Caco-2 (cell line): ENCODE measurements at regions not wholly inside any gene's neighbourhood (a gene's known extent, or its start where the extent isn't known, plus 50 kb on each side); places are given as distances from the start of the nearest gene placed in this dataset.

Source experiments
- BruUV-seq: library from RNA; stranded (reverse); fragments of 400-500 nt; replicated peaks from 2 replicates; lab custom pipeline; 2021; lab: Mats Ljungman, UMichigan
- CTCF ChIA-PET: fragments of 300-600 bp; sonication (Branson Sonifier 250); formaldehyde crosslinking; loops from one replicate; lab custom pipeline; 2022; ENCODE audit warnings: antibody characterized with exemption; lab: Charles Lee
- POLR2A ChIA-PET: fragments of 300-600 bp; sonication (Branson Sonifier 250); formaldehyde crosslinking; loops from one replicate; lab custom pipeline; 2022; ENCODE audit warnings: antibody characterized with exemption; lab: Charles Lee
- DNase-seq, 2 experiments: peaks; one replicate each; pipeline versions ENCODE4 v3.0.0 to v3.0.0-alpha.2; 2020 to 2022
- H3K27me3 ChIP-seq: replicated peaks from 2 replicates; pipeline ENCODE4 v1.6.0; 2011; ENCODE audit warnings: low read length; ENCODE audit not compliant: control insufficient read depth, insufficient read depth
- H3K36me3 ChIP-seq: 2 replicates; pipeline ENCODE4 v1.5.1; 2011; ENCODE audit warnings: low read length; ENCODE audit not compliant: control insufficient read depth, insufficient read depth
- H3K4me1 ChIP-seq: fragments of 250-450 bp; sonication (Bioruptor Pico); 2 replicates; pipeline ENCODE4 v1.5.1; 2020; ENCODE audit warnings: mild to moderate bottlenecking
- H3K4me3 ChIP-seq: 2 replicates; pipeline ENCODE4 v1.5.1; 2011; ENCODE audit warnings: low read depth, mild to moderate bottlenecking, control low read depth, low read length
- H3K9me3 ChIP-seq: fragments of 250-450 bp; sonication (Bioruptor Pico); 2 replicates; pipeline ENCODE4 v1.5.1; 2020; ENCODE audit warnings: mild to moderate bottlenecking, moderate library complexity
- H3K27ac Mint-ChIP-seq: one replicate; pipeline ENCODE4 v1.8.0; 2022; ENCODE audit warnings: mixed read lengths; ENCODE audit not compliant: unreplicated experiment
- H3K27me3 Mint-ChIP-seq: one replicate; pipeline ENCODE4 v1.8.0; 2022; ENCODE audit warnings: mixed read lengths; ENCODE audit not compliant: insufficient read depth, unreplicated experiment
- H3K36me3 Mint-ChIP-seq: one replicate; pipeline ENCODE4 v1.8.0; 2022; ENCODE audit warnings: mild to moderate bottlenecking, mixed read lengths; ENCODE audit not compliant: insufficient read depth, unreplicated experiment
- H3K4me1 Mint-ChIP-seq: one replicate; pipeline ENCODE4 v1.8.0; 2022; ENCODE audit warnings: low read depth, mixed read lengths; ENCODE audit not compliant: unreplicated experiment
- H3K4me3 Mint-ChIP-seq: one replicate; pipeline ENCODE4 v1.8.0; 2022; ENCODE audit warnings: mild to moderate bottlenecking, moderate library complexity, mixed read lengths; ENCODE audit not compliant: unreplicated experiment
- H3K9me3 Mint-ChIP-seq: one replicate; pipeline ENCODE4 v1.8.0; 2022; ENCODE audit warnings: mixed read lengths; ENCODE audit not compliant: unreplicated experiment
- CTCF ChIP-seq, 2 experiments: fragments of 200-600 bp in 1 of 2; IDR thresholded peaks; 1 replicate in 1 of 2; 2 replicates in 1 of 2; pipeline versions ENCODE4 v1.5.1 to v1.8.0; 2011 to 2022; ENCODE audit warnings: antibody characterized with exemption in 1 of 2, control low read depth in 1 of 2, inconsistent platforms in 1 of 2, low read depth in 1 of 2, low read length in 1 of 2, mild to moderate bottlenecking in 1 of 2, moderate library complexity in 1 of 2; ENCODE audit not compliant: insufficient read depth in 1 of 2, severe bottlenecking in 1 of 2, unreplicated experiment in 1 of 2
- intact Hi-C: fragments of 100-400 bp; cut with micrococcal nuclease; formaldehyde crosslinking; loops from one replicate; pipeline ENCODE4 v1.10.0; 2022; ENCODE audit not compliant: unreplicated experiment

GRCh38 chr3:144058713-144059112, 87.1 kb downstream of the DIPK2A start:
- H3K9me3 ChIP-seq: no peaks in the 10 kb centered on the region
- ChIA-PET CTCF (no interaction called here), POLR2A (no interaction called here)
- Mint-ChIP-seq H3K4me1 (no peaks in the 10 kb centered on the region), H3K9me3 (no peaks in the 10 kb centered on the region), H3K27ac (no peak overlapping the region), H3K36me3 (no peaks in the 10 kb centered on the region), H3K4me3 (no peak overlapping the region), H3K27me3 (no peaks in the 10 kb centered on the region)
- no peak for TF ChIP-seq CTCF (IDR thresholded peaks at IDR 0.05; ENCODE audit: insufficient read depth in 1 of 2, low read depth in 1 of 2, low read length in 1 of 2, severe bottlenecking in 1 of 2, unreplicated experiment in 1 of 2)
- DNase-seq: no peak
- no peak overlapping the region for H3K4me3 ChIP-seq
- no peaks in the 10 kb centered on the region for H3K4me1 ChIP-seq
- BruUV-seq: no TSS peak
- no peaks in the 10 kb centered on the region for H3K36me3 ChIP-seq
- intact Hi-C loops: no loop called here
- no peaks in the 10 kb centered on the region for H3K27me3 ChIP-seq

DNA sequence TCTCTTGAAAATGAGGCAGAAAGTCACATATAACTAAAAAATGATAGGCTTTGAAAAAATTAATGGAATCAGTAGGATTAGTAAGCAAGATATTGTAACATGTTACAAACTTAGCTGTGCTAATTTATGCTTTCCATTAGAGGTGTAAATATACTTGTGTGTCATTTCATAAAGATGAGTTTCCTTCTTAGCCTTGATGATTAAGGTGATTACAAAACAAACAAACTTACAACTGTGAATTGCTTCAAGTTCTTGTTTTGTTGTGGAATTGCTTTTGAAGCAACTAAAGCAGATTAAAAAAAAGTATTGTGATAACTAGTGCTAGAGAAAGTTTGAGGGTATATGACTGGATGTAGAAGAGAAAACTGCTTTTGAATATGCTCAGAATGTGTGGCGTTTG, 87.9 kb downstream of the DIPK2A start:
- Histone ChIP-seq H3K9me3 (no peaks in the 10 kb centered on the region), H3K4me3 (no peak overlapping the region), H3K36me3 (no peaks in the 10 kb centered on the region), H3K4me1 (no peaks in the 10 kb centered on the region), H3K27me3 (no peaks in the 10 kb centered on the region)
- Mint-ChIP-seq H3K9me3 (no peaks in the 10 kb centered on the region), H3K4me1 (no peaks in the 10 kb centered on the region), H3K36me3 (no peaks in the 10 kb centered on the region), H3K4me3 (no peak overlapping the region), H3K27me3 (no peaks in the 10 kb centered on the region), H3K27ac (no peak overlapping the region)
- no TSS peak for BruUV-seq
- POLR2A ChIA-PET: no interaction called here
- CTCF ChIA-PET: no interaction called here
- no peak for DNase-seq
- intact Hi-C loops: no loop called here
- TF ChIP-seq CTCF (IDR thresholded peaks at IDR 0.05; ENCODE audit: insufficient read depth in 1 of 2, low read depth in 1 of 2, low read length in 1 of 2, severe bottlenecking in 1 of 2, unreplicated experiment in 1 of 2): no peak

- H3K4me1 Mint-ChIP-seq: no peaks in the 10 kb centered on the region
- no peaks in the 10 kb centered on the region for H3K9me3 Mint-ChIP-seq
- H3K36me3 Mint-ChIP-seq: no peaks in the 10 kb centered on the region
- intact Hi-C loops: no loop called here
- no peaks in the 10 kb centered on the region for H3K27me3 ChIP-seq
- no TSS peak for BruUV-seq
- H3K9me3 ChIP-seq: no peaks in the 10 kb centered on the region
- no peaks in the 10 kb centered on the region for H3K36me3 ChIP-seq
- POLR2A ChIA-PET: no interaction called here
- no peak overlapping the region for H3K4me3 Mint-ChIP-seq
- H3K27me3 Mint-ChIP-seq: no peaks in the 10 kb centered on the region
- no peak for TF ChIP-seq CTCF (IDR thresholded peaks at IDR 0.05; ENCODE audit: insufficient read depth in 1 of 2, low read depth in 1 of 2, low read length in 1 of 2, severe bottlenecking in 1 of 2, unreplicated experiment in 1 of 2)
- CTCF ChIA-PET: no interaction called here
- H3K4me1 ChIP-seq: no peaks in the 10 kb centered on the region
- H3K4me3 ChIP-seq: no peak overlapping the region
- DNase-seq: no peak
- H3K27ac Mint-ChIP-seq: no peak overlapping the region
Measured at GRCh38 chr3:144060881-144061280, 89.3 kb downstream of the DIPK2A start.
